Transverse colon (tissue), 4 donors: ENCODE measurements at regions not wholly inside any gene's neighbourhood (a gene's known extent, or its start where the extent isn't known, plus 50 kb on each side); places are given as distances from the start of the nearest gene placed in this dataset.

Experiments used
- EP300 ChIP-seq: sonication (generic); formaldehyde crosslinking; IDR thresholded peaks from one replicate; pipeline ENCODE4 v1.6.1; 2017; ENCODE audit warnings: antibody characterized with exemption, low read depth
- POLR2A ChIP-seq: fragments of 450-650 bp; IDR thresholded peaks from one replicate; pipeline ENCODE4 v1.6.1; 2016; ENCODE audit warnings: antibody characterized with exemption, mild to moderate bottlenecking, moderate library complexity
- POLR2AphosphoS5 ChIP-seq, 3 donors: sonication (generic); formaldehyde crosslinking; IDR thresholded peaks; one replicate each; pipeline ENCODE4 v1.6.1; 2016; ENCODE audit warnings: antibody characterized with exemption in 3 of 3
- TF ChIP-seq, protein P1 (sequence below), 5 experiments: fragments of 200-600 bp in 3 of 5; fragments of 450-650 bp in 2 of 5; sonication (generic) in 3 of 5; IDR thresholded peaks; 1 replicate in 2 of 5; 2 replicates in 3 of 5; pipeline ENCODE4 v1.5.1; 2016 to 2017; ENCODE audit warnings: antibody characterized with exemption in 5 of 5, inconsistent platforms in 3 of 5, mild to moderate bottlenecking in 2 of 5, moderate library complexity in 1 of 5

DNA sequence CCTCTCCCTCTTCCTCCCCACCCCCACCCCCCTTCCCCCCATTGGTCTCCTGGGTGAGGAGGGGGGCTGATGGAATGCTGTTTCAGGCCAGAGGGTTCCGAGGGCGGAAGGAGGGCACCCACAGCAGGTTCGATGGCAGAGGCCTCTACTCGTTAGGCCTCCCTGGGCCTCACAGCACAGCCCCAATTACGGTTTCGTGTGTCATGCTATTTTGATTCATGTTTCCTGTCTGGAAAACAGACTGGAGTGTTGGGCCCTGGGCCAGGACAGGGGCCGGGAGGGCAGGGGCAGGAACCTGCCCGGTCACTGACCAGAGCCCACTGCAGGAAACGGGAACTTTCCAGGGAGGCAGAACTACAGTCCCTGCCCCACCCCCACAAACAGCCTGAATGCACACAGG, 138.2 kb downstream of the C16orf95 start:
- TF ChIP-seq, protein P1, sequence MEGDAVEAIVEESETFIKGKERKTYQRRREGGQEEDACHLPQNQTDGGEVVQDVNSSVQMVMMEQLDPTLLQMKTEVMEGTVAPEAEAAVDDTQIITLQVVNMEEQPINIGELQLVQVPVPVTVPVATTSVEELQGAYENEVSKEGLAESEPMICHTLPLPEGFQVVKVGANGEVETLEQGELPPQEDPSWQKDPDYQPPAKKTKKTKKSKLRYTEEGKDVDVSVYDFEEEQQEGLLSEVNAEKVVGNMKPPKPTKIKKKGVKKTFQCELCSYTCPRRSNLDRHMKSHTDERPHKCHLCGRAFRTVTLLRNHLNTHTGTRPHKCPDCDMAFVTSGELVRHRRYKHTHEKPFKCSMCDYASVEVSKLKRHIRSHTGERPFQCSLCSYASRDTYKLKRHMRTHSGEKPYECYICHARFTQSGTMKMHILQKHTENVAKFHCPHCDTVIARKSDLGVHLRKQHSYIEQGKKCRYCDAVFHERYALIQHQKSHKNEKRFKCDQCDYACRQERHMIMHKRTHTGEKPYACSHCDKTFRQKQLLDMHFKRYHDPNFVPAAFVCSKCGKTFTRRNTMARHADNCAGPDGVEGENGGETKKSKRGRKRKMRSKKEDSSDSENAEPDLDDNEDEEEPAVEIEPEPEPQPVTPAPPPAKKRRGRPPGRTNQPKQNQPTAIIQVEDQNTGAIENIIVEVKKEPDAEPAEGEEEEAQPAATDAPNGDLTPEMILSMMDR (IDR thresholded peaks at IDR 0.05): no peak
- TF ChIP-seq POLR2A (no peak), POLR2AphosphoS5 (IDR thresholded peaks at IDR 0.05) (no peak), EP300 (no peak)
